ENCODE measurements at regions not wholly inside any gene's neighbourhood (a gene's known extent, or its start where the extent isn't known, plus 50 kb on each side); places are given as distances from the start of the nearest gene placed in this dataset.

DNA sequence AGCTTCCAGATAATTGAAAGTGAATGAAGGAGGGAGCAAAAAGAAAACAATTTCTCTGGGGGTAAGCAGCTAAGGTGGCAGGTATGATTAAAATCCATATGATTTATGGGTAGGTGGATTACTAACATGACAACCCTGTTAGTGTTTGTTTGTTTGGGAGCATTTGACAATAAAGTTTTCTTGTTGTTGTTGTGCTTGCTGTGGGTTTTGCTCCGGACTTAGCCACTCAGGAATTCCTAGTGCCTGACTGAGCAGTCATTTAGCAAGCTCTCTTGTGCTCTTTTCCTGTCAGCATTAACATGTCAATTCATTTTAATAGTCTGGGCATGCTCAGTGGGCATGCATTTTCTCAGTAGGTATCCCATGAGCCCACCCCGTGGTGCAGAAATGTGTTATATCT lies 674.8 kb upstream of the ZEB2 start:
- DNase-seq: no peak

DNA sequence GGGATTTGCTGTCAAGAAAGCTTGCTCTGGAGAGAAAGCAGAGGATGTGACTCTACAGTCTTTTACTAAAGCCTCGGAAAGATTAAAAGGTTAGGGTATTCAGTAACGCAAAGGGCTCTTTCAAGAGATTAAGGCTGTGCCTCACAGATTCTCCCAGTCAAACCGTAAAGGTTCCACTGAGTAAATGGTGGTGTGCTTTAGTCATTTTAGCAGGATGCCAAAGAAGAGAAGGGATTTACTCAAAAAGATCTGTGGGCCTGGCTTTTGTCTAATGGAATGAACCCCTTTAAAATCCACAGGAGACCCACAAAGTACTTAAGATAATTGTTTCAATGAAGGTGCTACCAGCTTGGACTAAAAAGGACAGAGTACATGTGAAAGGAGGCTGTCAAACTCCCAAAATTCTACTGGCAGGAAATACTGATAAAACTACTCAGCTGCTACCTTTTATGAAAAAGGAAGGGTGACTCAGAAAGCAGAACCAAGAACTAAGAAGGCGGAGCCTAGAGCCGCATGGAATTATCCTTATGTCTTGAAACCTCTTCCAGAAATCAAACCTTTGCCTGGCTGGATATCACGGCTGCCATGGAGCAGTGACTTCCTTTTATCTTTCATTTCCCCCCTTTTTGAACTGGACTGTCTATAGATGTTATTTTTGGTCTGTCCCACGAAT lies 670.2 kb upstream of the ZEB2 start:
- DNase-seq: peak; percentile 5 to 9

- no peak for DNase-seq
These were observed 666.4 kb upstream of the ZEB2 start for GRCh38 chr2:145186303-145186702.

- no peak for DNase-seq
These were observed 665.8 kb upstream of the ZEB2 start for GRCh38 chr2:145185696-145186095.

GRCh38 chr2:145184741-145185651 lies 665.1 kb upstream of the ZEB2 start:
- peak; percentile 9 to 36 for DNase-seq

DNA sequence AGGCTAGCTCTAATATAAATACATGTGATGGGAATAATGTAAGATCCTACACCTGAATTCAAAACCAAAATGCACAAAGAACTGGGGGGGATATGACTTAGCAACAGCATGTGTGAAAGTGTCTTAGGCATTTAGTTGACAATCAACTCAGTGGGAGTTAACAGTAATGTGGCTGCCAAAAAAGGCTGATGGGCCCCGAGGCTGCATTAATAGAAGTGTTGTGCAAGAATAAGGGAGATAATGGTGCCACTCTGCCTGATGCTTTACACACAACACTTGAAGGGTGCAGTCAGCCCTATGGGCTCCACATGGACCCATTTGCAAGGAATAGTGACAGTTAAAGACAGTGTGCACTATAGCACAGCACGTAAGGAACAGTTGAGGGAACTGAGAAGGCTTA lies 649.4 kb upstream of the ZEB2 start:
- no peak for DNase-seq

DNA sequence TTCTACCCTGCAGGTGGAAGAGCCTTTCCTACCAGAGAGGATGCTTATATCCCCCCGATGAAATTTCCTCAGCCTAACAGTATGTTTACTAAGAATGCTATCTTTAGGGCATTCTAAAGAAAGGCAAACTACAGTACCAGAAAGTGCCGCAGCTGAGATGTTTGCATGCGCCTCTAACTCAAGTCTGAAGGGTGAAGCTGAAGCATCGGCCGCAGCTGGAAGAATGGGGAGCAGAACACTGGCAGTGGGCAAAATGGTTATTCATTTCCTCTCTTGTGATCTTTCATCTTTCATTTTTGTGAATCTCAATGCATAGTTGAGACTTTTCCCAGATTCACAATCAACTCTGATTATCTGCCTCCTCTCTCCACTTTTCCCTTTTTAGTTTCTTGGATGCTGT lies 648.2 kb upstream of the ZEB2 start:
- no peak for DNase-seq

GRCh38 chr2:145166731-145167302 lies 646.9 kb upstream of the ZEB2 start:
- no peak for DNase-seq

- DNase-seq: no peak
These were observed 641.7 kb upstream of the ZEB2 start for GRCh38 chr2:145161656-145162055.

DNA sequence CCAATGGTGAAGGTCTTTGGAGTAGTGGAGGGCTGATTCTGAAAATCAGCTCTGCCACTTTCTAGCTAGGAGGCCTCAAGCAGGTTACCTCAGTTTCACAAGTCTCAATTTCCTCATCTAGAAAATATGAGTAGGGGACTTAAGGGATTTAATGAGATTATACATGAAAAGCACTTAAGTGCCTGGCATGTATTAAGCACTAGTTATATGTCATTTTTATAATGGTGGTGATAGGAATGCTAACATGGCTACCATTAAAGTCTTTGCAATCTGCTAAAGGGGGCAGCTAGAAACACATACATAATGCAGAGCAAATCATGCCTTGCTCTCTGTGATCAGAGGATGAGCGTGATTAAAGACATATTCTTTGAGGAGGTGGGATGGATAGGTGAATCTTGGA lies 640.9 kb upstream of the ZEB2 start:
- DNase-seq: no peak

DNA sequence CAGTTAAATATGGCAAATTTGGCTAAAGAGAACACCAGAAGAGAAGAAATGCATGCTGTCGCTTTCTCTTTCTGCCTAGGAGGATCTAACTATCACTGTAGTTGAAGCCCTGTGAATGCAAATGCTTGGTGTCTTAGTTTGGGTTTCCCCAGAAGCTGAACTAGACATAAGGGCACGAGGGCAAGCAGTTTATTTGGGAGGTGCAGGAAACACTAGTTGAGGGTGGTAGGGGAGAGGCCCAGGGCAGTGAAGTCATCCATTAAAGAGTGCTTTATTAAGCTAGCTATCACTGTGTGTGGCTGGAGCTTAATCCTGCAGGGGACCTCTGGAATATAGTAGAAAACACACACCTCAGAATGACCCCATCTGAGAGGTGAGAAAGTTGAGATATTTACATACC lies 639.8 kb upstream of the ZEB2 start:
- no peak for DNase-seq

DNA sequence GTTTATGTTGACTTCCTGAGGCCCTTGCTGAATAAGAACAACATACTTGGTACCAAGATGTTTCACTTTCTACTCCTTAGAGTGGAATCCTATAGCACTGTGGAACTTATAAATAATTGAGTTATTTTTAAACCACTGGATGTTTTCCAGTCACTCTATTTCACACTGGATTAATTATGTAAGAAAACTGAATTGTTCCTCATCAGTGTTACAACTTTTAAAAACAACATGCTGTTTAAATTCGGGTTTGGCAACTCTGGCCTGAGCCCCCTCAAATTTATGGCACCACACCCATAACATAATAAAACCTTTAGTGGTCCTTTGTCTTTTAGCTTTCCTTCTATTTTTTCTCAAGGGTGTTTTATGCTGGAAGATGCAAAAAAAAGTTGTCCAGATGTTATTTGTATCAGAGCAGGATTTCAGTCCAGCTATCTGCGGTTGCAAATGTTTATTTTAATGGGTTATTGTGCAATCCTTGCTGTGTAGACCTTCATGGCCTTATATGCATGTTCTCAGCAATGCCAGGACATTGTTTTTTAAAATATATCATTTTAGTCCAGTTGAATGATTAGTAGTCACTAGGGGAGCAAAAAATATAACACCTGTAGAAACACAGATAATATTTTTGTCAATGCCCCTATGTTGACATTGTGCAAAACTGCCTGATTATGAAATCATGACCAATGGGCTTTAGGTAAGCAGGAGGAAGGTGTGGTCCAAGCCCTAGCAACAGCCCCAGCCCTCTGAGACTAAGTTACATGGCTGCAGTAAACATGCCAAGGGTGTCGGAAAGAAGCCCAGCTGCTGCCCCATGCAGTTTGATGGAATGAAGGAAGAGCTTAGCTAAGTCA lies 638.0 kb upstream of the ZEB2 start:
- DNase-seq: no peak

GRCh38 chr2:145157036-145157675 lies 637.2 kb upstream of the ZEB2 start:
- no peak for DNase-seq

DNA sequence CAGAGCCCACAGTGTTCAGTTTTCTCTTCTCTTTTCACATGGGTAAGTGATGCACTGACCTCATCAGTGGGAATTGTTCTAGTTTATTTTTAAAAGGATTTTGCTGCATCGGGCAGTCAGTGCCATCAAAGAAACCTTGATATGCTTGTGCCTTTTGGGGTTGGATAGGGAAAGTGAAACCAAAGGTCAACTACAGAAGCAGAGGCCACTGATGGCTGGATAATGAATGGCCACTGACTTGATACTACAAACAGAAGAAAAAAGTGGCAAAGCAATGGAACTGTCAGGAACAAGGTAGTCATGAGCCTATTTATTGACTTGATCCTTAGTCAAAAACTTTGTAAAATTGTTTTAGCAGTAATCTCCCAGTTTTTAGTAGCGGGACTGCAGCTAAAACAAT lies 636.3 kb upstream of the ZEB2 start:
- no peak for DNase-seq

DNA sequence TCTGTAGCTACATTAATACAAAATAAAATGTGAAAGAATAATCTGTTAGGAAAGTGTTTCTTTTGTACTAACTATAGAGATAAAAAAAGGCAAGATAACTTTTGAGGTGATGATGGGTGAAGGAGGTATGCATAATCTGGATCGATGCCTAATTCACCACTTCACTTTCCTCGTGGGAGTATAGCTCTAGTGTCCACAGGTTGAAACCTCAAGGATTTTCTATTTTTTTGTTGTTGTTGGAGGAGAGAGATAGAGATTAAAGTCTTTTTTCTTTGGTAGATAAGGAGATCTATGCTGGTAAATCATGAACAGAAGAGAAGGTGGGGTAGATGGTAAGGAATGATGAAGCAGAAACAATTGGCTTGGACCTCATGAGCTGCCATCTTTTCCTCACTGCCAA lies 635.3 kb upstream of the ZEB2 start:
- DNase-seq: no peak

- DNase-seq: no peak
These were observed 634.8 kb upstream of the ZEB2 start for GRCh38 chr2:145154731-145155130.

GRCh38 chr2:145146691-145147090 lies 626.8 kb upstream of the ZEB2 start:
- no peak for DNase-seq

GRCh38 chr2:145144131-145144728 lies 624.3 kb upstream of the ZEB2 start:
- DNase-seq: no peak

GRCh38 chr2:145141981-145142380 lies 622.1 kb upstream of the ZEB2 start:
- DNase-seq: peak; percentile 54 to 74

DNA sequence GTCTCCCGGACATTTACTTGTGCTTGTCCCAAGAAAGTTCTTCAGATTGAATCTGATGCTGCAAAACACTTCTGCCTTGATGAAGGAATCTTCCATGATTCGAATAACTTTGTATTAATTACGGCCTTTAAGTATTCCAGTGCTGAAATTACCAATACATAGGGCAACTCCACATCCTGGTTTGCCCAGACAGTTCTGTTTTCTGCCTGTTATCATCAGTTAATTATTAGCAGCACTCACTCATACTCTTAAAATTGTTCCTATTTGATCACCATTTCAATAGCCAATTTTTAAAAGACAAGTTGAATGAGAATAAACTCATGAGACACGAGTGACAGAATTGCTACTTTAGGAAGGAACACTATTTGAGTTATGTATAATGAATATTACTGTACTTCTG lies 620.7 kb upstream of the ZEB2 start:
- DNase-seq: no peak

DNA sequence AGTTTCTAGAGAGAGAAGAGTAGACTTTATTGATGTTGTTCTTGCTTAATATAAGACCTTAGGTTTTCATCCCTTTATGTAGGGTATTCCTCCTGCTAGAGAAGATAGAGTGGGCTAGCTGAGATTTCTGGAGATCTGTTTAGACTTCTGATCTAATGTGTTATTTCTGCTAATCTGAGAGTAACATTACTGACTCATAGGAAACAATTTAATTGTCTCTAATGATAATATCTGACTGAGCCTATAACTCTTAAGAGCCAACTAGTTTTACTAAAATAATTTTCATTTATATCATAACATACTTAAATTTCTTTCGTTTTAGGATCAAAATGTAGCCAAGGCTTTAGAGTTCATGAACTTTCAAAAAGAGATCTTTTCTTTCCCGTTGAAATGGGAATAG lies 618.7 kb upstream of the ZEB2 start:
- no peak for DNase-seq

- no peak for DNase-seq
These were observed 618.0 kb upstream of the ZEB2 start for GRCh38 chr2:145137901-145138300.
